ENCODE measurements at regions not wholly inside any gene's neighbourhood (a gene's known extent, or its start where the extent isn't known, plus 50 kb on each side); places are given as distances from the start of the nearest gene placed in this dataset.

- Histone ChIP-seq H3K36me3 (ENCODE audit: control insufficient read depth in 2 of 4, insufficient read depth in 4 of 4, low read length in 3 of 4) (no peaks in the 10 kb centered on the region), H3K14ac (ENCODE audit: insufficient read length) (no peak overlapping the region), H3K4me1 (replicated peaks in 1 of 4; ENCODE audit: control insufficient read depth in 3 of 4, insufficient read depth in 4 of 4, low read length in 3 of 4) (peaks cover 0 to 4% (median 2%) of the 10 kb centered on the region in 4 experiments; a peak in 3 of 7 replicates), H2BK20ac (ENCODE audit: low read length) (no peak overlapping the region), H2BK120ac (replicated peaks; ENCODE audit: low read depth, low read length) (no peak overlapping the region), H4K8ac (ENCODE audit: extremely low read depth, insufficient read depth, low read length) (no peak overlapping the region), H2BK5ac (ENCODE audit: low read depth, low read length) (no peak overlapping the region), H3K27me3 (replicated peaks in 1 of 4; ENCODE audit: control insufficient read depth in 3 of 4, extremely low read depth in 1 of 4, insufficient read depth in 3 of 4, low read length in 3 of 4) (no peaks in the 10 kb centered on the region), H2BK12ac (ENCODE audit: low read depth, low read length) (no peak overlapping the region), H4K5ac (ENCODE audit: insufficient read length, low read depth, low read length) (no peak overlapping the region), H3K4ac (replicated peaks; ENCODE audit: insufficient read length, low read depth, low read length) (no peak overlapping the region), H3K79me1 (ENCODE audit: low read depth, low read length) (no peaks in the 10 kb centered on the region), H4K20me1 (replicated peaks in 1 of 2; ENCODE audit: control insufficient read depth in 1 of 2, insufficient read depth in 2 of 2, low read length in 2 of 2) (no peaks in the 10 kb centered on the region), H3K4me2 (ENCODE audit: insufficient read depth in 1 of 2, low read depth in 2 of 2, low read length in 2 of 2) (no peak overlapping the region), H3K79me2 (ENCODE audit: control insufficient read depth in 1 of 2, insufficient read depth in 2 of 2, low read length in 2 of 2) (no peaks in the 10 kb centered on the region), H2BK15ac (ENCODE audit: low read length) (no peak overlapping the region), H3K9me3 (ENCODE audit: insufficient read depth in 2 of 2, low read depth in 1 of 2, low read length in 1 of 2) (no peaks in the 10 kb centered on the region), H2AFZ (ENCODE audit: low read length) (no peak overlapping the region), H4K91ac (replicated peaks; ENCODE audit: insufficient read length, low read length) (no peak overlapping the region), H3K4me3 (ENCODE audit: extremely low read depth in 1 of 4, insufficient read depth in 2 of 4, low read depth in 3 of 4, low read length in 4 of 4) (no peak overlapping the region), H3K9ac (replicated peaks in 1 of 4; ENCODE audit: extremely low read depth in 1 of 4, low read depth in 3 of 4, low read length in 3 of 4) (no peak overlapping the region), H3K18ac (ENCODE audit: extremely low read depth, low read length) (no peak overlapping the region), H3K27ac (ENCODE audit: low read depth, low read length) (no peak overlapping the region), H3K23me2 (ENCODE audit: low read depth, low read length) (no peaks in the 10 kb centered on the region), H3K56ac (replicated peaks; ENCODE audit: insufficient read length, low read depth, low read length) (no peak overlapping the region), H2AK5ac (ENCODE audit: low read depth, low read length) (no peak overlapping the region), H3K23ac (ENCODE audit: insufficient read length) (no peak overlapping the region)
- WGBS, 2 experiments (ENCODE audit: extremely low coverage in 1 of 2, insufficient coverage in 1 of 2, insufficient read length in 1 of 2, insufficient replicate concordance in 2 of 2, low coverage in 1 of 2, low lambda C conversion rate in 2 of 2, missing lambda C conversion rate in 1 of 2): 94% methylated on average over 3 of the region's 3 CpGs; no CpG with 5 or more reads in 1 of the 2 experiments
- DNase-seq (ENCODE audit: low read depth in 1 of 2, low spot score in 2 of 2): no peak
- POLR2A ChIA-PET (ENCODE audit: partially characterized antibody): no interaction called here
- CTCF ChIA-PET (ENCODE audit: partially characterized antibody): interaction anchor here (0.6 to 2.4 kb wide), 5 partner anchors 12 to 98 kb away, joined by 3 to 8 read pairs (median 4); no protein-coding TSS in a partner anchor
- TF ChIP-seq ZNF274 (IDR thresholded peaks at IDR 0.05; ENCODE audit: borderline replicate concordance, extremely low read depth, low read length) (no peak), YY1 (IDR thresholded peaks at IDR 0.05; ENCODE audit: low read depth, low read length) (no peak), SRF (IDR thresholded peaks at IDR 0.05; ENCODE audit: low read depth, low read length) (no peak), TCF12 (IDR thresholded peaks at IDR 0.05; ENCODE audit: low read depth, low read length) (no peak), RXRA (IDR thresholded peaks at IDR 0.05; ENCODE audit: insufficient read depth, low read depth, low read length) (no peak), SUZ12 (IDR thresholded peaks at IDR 0.05; ENCODE audit: low read length) (no peak), EZH2 (IDR thresholded peaks at IDR 0.05; ENCODE audit: low read depth, low read length, severe bottlenecking) (no peak)
- TF ChIP-seq, protein P1, sequence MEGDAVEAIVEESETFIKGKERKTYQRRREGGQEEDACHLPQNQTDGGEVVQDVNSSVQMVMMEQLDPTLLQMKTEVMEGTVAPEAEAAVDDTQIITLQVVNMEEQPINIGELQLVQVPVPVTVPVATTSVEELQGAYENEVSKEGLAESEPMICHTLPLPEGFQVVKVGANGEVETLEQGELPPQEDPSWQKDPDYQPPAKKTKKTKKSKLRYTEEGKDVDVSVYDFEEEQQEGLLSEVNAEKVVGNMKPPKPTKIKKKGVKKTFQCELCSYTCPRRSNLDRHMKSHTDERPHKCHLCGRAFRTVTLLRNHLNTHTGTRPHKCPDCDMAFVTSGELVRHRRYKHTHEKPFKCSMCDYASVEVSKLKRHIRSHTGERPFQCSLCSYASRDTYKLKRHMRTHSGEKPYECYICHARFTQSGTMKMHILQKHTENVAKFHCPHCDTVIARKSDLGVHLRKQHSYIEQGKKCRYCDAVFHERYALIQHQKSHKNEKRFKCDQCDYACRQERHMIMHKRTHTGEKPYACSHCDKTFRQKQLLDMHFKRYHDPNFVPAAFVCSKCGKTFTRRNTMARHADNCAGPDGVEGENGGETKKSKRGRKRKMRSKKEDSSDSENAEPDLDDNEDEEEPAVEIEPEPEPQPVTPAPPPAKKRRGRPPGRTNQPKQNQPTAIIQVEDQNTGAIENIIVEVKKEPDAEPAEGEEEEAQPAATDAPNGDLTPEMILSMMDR (IDR thresholded peaks at IDR 0.05; ENCODE audit: control extremely low read depth in 1 of 3, insufficient read depth in 1 of 3, low read depth in 1 of 3, low read length in 3 of 3): no peak
- TF ChIP-seq, protein P2, sequence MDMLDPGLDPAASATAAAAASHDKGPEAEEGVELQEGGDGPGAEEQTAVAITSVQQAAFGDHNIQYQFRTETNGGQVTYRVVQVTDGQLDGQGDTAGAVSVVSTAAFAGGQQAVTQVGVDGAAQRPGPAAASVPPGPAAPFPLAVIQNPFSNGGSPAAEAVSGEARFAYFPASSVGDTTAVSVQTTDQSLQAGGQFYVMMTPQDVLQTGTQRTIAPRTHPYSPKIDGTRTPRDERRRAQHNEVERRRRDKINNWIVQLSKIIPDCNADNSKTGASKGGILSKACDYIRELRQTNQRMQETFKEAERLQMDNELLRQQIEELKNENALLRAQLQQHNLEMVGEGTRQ (IDR thresholded peaks at IDR 0.05; ENCODE audit: low read length): no peak
- FAIRE-seq: no peak
Measured at GRCh38 chr15:47401427-47401826, 315.9 kb upstream of the SEMA6D start.

Data from H1 (cell line).